Parathyroid adenoma (tissue), 2 donors: ENCODE measurements at regions not wholly inside any gene's neighbourhood (a gene's known extent, or its start where the extent isn't known, plus 50 kb on each side); places are given as distances from the start of the nearest gene placed in this dataset.

Experiments used
- H2AFZ ChIP-seq: fragments of 300-600 bp; sonication (generic); one replicate; pipeline ENCODE4 v1.7.0; 2017; ENCODE audit warnings: antibody characterized with exemption, mild to moderate bottlenecking
- H3K27ac ChIP-seq: fragments of 300-600 bp; sonication (generic); one replicate; pipeline ENCODE4 v1.7.0; 2017
- H3K27me3 ChIP-seq: fragments of 300-600 bp; sonication (generic); one replicate; pipeline ENCODE4 v1.7.0; 2017; ENCODE audit warnings: low read length; ENCODE audit not compliant: control insufficient read depth, insufficient read depth
- H3K36me3 ChIP-seq: fragments of 300-600 bp; sonication (generic); one replicate; pipeline ENCODE4 v1.7.0; 2017; ENCODE audit warnings: low read length; ENCODE audit not compliant: control insufficient read depth, insufficient read depth
- H3K4me1 ChIP-seq: fragments of 300-600 bp; sonication (generic); one replicate; pipeline ENCODE4 v1.7.0; 2017; ENCODE audit warnings: control low read depth
- H3K4me2 ChIP-seq: fragments of 300-600 bp; sonication (generic); one replicate; pipeline ENCODE4 v1.7.0; 2017; ENCODE audit warnings: low read length
- H3K4me3 ChIP-seq: fragments of 300-600 bp; sonication (generic); one replicate; pipeline ENCODE4 v1.7.0; 2017; ENCODE audit warnings: low read depth, low read length
- H3K79me2 ChIP-seq: fragments of 300-600 bp; sonication (generic); one replicate; pipeline ENCODE4 v1.7.0; 2017; ENCODE audit warnings: control low read depth
- H3K9ac ChIP-seq: fragments of 300-600 bp; sonication (generic); one replicate; pipeline ENCODE4 v1.7.0; 2017; ENCODE audit warnings: mild to moderate bottlenecking
- H3K9me3 ChIP-seq: fragments of 300-600 bp; sonication (generic); one replicate; pipeline ENCODE4 v1.7.0; 2017; ENCODE audit warnings: low read length; ENCODE audit not compliant: control insufficient read depth
- CTCF ChIP-seq: fragments of 300-600 bp; sonication (generic); IDR thresholded peaks from one replicate; pipeline ENCODE4 v1.7.0; 2017; ENCODE audit warnings: antibody characterized with exemption, mild to moderate bottlenecking
- donor health status: primary hyperparathyroidism.

GRCh38 chr10:118903691-118904090 is 125.8 kb upstream of the NANOS1 start:
- Histone ChIP-seq H3K27me3 (no peaks in the 10 kb centered on the region), H3K79me2 (no peaks in the 10 kb centered on the region)

GRCh38 chr10:118904286-118904685 is 125.2 kb upstream of the NANOS1 start:
- Histone ChIP-seq H3K27me3 (no peaks in the 10 kb centered on the region), H3K4me1 (no peaks in the 10 kb centered on the region), H2AFZ (no peak overlapping the region), H3K9ac (no peak overlapping the region), H3K79me2 (no peaks in the 10 kb centered on the region), H3K4me2 (no peak overlapping the region), H3K36me3 (no peaks in the 10 kb centered on the region), H3K9me3 (no peaks in the 10 kb centered on the region), H3K27ac (no peak overlapping the region), H3K4me3 (no peak overlapping the region)
- no peak for TF ChIP-seq CTCF

More at GRCh38 chr10:118903691-118904090, 125.8 kb upstream of the NANOS1 start:
- Histone ChIP-seq H3K36me3 (no peaks in the 10 kb centered on the region), H3K4me1 (no peaks in the 10 kb centered on the region), H3K9ac (no peak overlapping the region), H3K9me3 (no peaks in the 10 kb centered on the region), H3K4me2 (no peak overlapping the region), H2AFZ (no peak overlapping the region), H3K4me3 (no peak overlapping the region), H3K27ac (no peak overlapping the region)
- no peak for TF ChIP-seq CTCF

- no peak for TF ChIP-seq CTCF
- Histone ChIP-seq H3K79me2 (no peaks in the 10 kb centered on the region), H3K27me3 (no peaks in the 10 kb centered on the region), H3K4me3 (no peak overlapping the region), H3K36me3 (no peaks in the 10 kb centered on the region), H3K9me3 (no peaks in the 10 kb centered on the region), H3K27ac (no peak overlapping the region), H2AFZ (no peak overlapping the region), H3K9ac (no peak overlapping the region), H3K4me1 (no peaks in the 10 kb centered on the region), H3K4me2 (no peak overlapping the region)
Measured at GRCh38 chr10:118907051-118907450, 122.5 kb upstream of the NANOS1 start.

- no peak for TF ChIP-seq CTCF
- H3K79me2 ChIP-seq: no peaks in the 10 kb centered on the region
- no peaks in the 10 kb centered on the region for H3K36me3 ChIP-seq
- no peak overlapping the region for H3K27ac ChIP-seq
- H3K4me1 ChIP-seq: no peaks in the 10 kb centered on the region
- H3K4me2 ChIP-seq: no peak overlapping the region
- H3K4me3 ChIP-seq: no peak overlapping the region
- H3K9ac ChIP-seq: no peak overlapping the region
- no peaks in the 10 kb centered on the region for H3K27me3 ChIP-seq
- no peaks in the 10 kb centered on the region for H3K9me3 ChIP-seq
- no peak overlapping the region for H2AFZ ChIP-seq
Measured at GRCh38 chr10:118908557-118909256, 120.8 kb upstream of the NANOS1 start.

GRCh38 chr10:118910702-118911101 is 118.8 kb upstream of the NANOS1 start:
- H3K4me2 ChIP-seq: no peak overlapping the region
- no peaks in the 10 kb centered on the region for H3K79me2 ChIP-seq
- no peak for TF ChIP-seq CTCF
- H3K36me3 ChIP-seq: no peaks in the 10 kb centered on the region
- no peak overlapping the region for H3K27ac ChIP-seq
- no peaks in the 10 kb centered on the region for H3K9me3 ChIP-seq
- no peak overlapping the region for H3K9ac ChIP-seq
- H3K27me3 ChIP-seq: no peaks in the 10 kb centered on the region
- H3K4me1 ChIP-seq: no peaks in the 10 kb centered on the region
- no peak overlapping the region for H3K4me3 ChIP-seq
- H2AFZ ChIP-seq: no peak overlapping the region
